H1 (cell line): ENCODE measurements at regions not wholly inside any gene's neighbourhood (a gene's known extent, or its start where the extent isn't known, plus 50 kb on each side); places are given as distances from the start of the nearest gene placed in this dataset.

Experiments used
- CHD7 ChIP-seq: fragments of 300-600 bp; sonication (generic); IDR thresholded peaks from 2 replicates; pipeline ENCODE4 v1.7.1; 2012; ENCODE audit warnings: low read length, moderate library complexity, mild to moderate bottlenecking, inconsistent platforms; ENCODE audit not compliant: insufficient replicate concordance
- FOSL1 ChIP-seq: IDR thresholded peaks from 2 replicates; pipeline ENCODE4 v1.6.1; 2011; ENCODE audit warnings: mild to moderate bottlenecking, low read depth, low read length, moderate library complexity; ENCODE audit not compliant: insufficient read depth

DNA sequence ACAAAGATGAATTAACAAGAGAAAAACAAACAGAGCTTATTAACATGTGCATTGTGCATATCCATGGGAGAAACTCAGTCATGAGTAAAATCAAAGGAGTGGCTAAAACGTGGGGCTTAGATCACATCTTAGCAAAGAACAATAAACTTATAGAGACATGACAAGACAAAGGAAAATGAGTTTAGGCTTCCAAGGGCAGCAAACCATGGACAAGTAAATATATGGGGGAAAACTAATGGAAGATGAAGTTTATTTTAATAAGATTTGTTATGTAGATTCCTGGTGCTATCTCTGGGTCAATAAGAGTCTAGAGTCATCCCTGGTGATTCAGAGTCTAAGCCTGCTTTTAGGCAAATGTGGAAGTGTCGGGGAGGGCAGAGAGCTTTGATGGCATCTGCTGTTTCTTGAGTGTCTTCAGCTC, 87.2 kb upstream of the PLPP4 start (continued):
- no peak for TF ChIP-seq CHD7
- TF ChIP-seq FOSL1 = no peak
